ENCODE measurements at regions not wholly inside any gene's neighbourhood (a gene's known extent, or its start where the extent isn't known, plus 50 kb on each side); places are given as distances from the start of the nearest gene placed in this dataset.

GRCh38 chr20:52826722-52827121 lies 145.4 kb upstream of the TSHZ2 start:
- TF ChIP-seq CTCF (conservative IDR thresholded peaks at IDR 0.05; ENCODE audit: low read depth, low read length) (no peak), EZH2 (IDR thresholded peaks at IDR 0.05; ENCODE audit: borderline replicate concordance, low read depth, low read length, poor library complexity, severe bottlenecking) (no peak)
